DOHH2 (cell line): ENCODE measurements at regions not wholly inside any gene's neighbourhood (a gene's known extent, or its start where the extent isn't known, plus 50 kb on each side); places are given as distances from the start of the nearest gene placed in this dataset.

Source experiments
- EZH2phosphoT487 ChIP-seq: fragments of 200-600 bp; sonication (generic); IDR thresholded peaks from 2 replicates; pipeline ENCODE4 v1.6.1; 2017; ENCODE audit warnings: borderline replicate concordance, mild to moderate bottlenecking, antibody characterized with exemption, low read length, moderate library complexity, mixed read lengths
- TF ChIP-seq, protein P1 (sequence below): fragments of 200-600 bp; sonication (generic); IDR thresholded peaks from one replicate; pipeline ENCODE4 v1.5.1; 2014; ENCODE audit warnings: antibody characterized with exemption, mild to moderate bottlenecking, low read depth, low read length; ENCODE audit not compliant: poor library complexity, severe bottlenecking

DNA sequence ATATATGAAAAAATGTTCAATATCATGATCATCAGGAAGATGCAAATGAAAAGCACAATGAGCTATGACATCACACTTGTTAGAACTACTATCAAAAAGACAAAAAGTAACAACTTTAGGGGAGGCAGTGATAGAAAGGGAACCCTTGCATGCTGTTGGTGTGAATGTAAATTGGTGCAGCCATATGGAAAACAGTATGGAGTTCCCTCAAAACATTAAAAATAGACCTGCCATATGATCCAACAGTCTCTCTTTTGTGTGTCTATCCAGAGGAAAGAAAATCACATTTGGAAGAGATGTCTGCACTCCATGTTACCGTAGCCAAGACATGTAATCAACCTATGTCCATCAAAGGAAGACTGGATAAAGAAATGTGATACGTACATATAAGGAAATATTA is 92.3 kb upstream of the ALKAL2 start:
- TF ChIP-seq, protein P1, sequence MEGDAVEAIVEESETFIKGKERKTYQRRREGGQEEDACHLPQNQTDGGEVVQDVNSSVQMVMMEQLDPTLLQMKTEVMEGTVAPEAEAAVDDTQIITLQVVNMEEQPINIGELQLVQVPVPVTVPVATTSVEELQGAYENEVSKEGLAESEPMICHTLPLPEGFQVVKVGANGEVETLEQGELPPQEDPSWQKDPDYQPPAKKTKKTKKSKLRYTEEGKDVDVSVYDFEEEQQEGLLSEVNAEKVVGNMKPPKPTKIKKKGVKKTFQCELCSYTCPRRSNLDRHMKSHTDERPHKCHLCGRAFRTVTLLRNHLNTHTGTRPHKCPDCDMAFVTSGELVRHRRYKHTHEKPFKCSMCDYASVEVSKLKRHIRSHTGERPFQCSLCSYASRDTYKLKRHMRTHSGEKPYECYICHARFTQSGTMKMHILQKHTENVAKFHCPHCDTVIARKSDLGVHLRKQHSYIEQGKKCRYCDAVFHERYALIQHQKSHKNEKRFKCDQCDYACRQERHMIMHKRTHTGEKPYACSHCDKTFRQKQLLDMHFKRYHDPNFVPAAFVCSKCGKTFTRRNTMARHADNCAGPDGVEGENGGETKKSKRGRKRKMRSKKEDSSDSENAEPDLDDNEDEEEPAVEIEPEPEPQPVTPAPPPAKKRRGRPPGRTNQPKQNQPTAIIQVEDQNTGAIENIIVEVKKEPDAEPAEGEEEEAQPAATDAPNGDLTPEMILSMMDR = no peak
- no peak for TF ChIP-seq EZH2phosphoT487
